ENCODE measurements at regions not wholly inside any gene's neighbourhood (a gene's known extent, or its start where the extent isn't known, plus 50 kb on each side); places are given as distances from the start of the nearest gene placed in this dataset.

DNA sequence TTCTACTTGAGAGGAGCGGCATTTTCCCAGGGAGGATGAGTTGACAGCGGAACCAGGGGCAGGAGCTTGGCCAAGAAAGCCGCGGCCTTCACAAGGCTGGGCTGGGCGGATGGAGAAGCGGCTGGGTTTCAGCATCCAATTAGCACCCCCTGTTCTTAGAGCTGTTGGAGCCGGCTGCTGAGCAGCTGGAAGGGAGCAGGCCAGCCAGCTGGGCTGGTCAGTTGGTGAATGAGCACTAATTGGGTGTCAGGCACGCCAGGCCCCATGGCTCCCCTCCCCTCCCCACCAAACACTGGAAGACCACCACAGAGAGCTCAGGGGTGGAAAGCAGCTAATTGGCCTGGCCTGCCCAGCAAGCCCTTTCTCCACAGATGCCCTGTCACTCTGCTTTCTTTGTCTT lies 245.6 kb downstream of the RRAGC start:
- TF ChIP-seq, protein P1, sequence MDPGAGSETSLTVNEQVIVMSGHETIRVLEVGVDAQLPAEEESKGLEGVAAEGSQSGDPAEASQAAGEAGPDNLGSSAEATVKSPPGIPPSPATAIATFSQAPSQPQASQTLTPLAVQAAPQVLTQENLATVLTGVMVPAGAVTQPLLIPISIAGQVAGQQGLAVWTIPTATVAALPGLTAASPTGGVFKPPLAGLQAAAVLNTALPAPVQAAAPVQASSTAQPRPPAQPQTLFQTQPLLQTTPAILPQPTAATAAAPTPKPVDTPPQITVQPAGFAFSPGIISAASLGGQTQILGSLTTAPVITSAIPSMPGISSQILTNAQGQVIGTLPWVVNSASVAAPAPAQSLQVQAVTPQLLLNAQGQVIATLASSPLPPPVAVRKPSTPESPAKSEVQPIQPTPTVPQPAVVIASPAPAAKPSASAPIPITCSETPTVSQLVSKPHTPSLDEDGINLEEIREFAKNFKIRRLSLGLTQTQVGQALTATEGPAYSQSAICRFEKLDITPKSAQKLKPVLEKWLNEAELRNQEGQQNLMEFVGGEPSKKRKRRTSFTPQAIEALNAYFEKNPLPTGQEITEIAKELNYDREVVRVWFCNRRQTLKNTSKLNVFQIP (CRISPR knock-in tag; IDR thresholded peaks at IDR 0.05; ENCODE audit: borderline replicate concordance, low read depth) = no peak
- TF ChIP-seq ZNF8 (CRISPR knock-in tag; IDR thresholded peaks at IDR 0.05) = no peak
- no peak for TF ChIP-seq GLIS3 (CRISPR knock-in tag; IDR thresholded peaks at IDR 0.05)
- TF ChIP-seq, protein P2, sequence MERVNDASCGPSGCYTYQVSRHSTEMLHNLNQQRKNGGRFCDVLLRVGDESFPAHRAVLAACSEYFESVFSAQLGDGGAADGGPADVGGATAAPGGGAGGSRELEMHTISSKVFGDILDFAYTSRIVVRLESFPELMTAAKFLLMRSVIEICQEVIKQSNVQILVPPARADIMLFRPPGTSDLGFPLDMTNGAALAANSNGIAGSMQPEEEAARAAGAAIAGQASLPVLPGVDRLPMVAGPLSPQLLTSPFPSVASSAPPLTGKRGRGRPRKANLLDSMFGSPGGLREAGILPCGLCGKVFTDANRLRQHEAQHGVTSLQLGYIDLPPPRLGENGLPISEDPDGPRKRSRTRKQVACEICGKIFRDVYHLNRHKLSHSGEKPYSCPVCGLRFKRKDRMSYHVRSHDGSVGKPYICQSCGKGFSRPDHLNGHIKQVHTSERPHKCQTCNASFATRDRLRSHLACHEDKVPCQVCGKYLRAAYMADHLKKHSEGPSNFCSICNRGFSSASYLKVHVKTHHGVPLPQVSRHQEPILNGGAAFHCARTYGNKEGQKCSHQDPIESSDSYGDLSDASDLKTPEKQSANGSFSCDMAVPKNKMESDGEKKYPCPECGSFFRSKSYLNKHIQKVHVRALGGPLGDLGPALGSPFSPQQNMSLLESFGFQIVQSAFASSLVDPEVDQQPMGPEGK (CRISPR knock-in tag; IDR thresholded peaks at IDR 0.05; ENCODE audit: borderline replicate concordance) = no peak
- TF ChIP-seq ZFP3 (CRISPR knock-in tag; IDR thresholded peaks at IDR 0.05) = no peak
- no peak for TF ChIP-seq ZFP30 (CRISPR knock-in tag; IDR thresholded peaks at IDR 0.05)
- TF ChIP-seq ISL1 (CRISPR knock-in tag; IDR thresholded peaks at IDR 0.05) = no peak
- TF ChIP-seq, protein P3, sequence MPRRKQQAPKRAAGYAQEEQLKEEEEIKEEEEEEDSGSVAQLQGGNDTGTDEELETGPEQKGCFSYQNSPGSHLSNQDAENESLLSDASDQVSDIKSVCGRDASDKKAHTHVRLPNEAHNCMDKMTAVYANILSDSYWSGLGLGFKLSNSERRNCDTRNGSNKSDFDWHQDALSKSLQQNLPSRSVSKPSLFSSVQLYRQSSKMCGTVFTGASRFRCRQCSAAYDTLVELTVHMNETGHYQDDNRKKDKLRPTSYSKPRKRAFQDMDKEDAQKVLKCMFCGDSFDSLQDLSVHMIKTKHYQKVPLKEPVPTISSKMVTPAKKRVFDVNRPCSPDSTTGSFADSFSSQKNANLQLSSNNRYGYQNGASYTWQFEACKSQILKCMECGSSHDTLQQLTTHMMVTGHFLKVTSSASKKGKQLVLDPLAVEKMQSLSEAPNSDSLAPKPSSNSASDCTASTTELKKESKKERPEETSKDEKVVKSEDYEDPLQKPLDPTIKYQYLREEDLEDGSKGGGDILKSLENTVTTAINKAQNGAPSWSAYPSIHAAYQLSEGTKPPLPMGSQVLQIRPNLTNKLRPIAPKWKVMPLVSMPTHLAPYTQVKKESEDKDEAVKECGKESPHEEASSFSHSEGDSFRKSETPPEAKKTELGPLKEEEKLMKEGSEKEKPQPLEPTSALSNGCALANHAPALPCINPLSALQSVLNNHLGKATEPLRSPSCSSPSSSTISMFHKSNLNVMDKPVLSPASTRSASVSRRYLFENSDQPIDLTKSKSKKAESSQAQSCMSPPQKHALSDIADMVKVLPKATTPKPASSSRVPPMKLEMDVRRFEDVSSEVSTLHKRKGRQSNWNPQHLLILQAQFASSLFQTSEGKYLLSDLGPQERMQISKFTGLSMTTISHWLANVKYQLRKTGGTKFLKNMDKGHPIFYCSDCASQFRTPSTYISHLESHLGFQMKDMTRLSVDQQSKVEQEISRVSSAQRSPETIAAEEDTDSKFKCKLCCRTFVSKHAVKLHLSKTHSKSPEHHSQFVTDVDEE (CRISPR knock-in tag; IDR thresholded peaks at IDR 0.05) = no peak
- no peak for TF ChIP-seq ZC3H10 (CRISPR knock-in tag; IDR thresholded peaks at IDR 0.05)
- TF ChIP-seq OSR1 (CRISPR knock-in tag; IDR thresholded peaks at IDR 0.05) = no peak
- no peak for TF ChIP-seq TCF4 (CRISPR knock-in tag; IDR thresholded peaks at IDR 0.05; ENCODE audit: borderline replicate concordance)
- TF ChIP-seq ARNTL (CRISPR knock-in tag; IDR thresholded peaks at IDR 0.05; ENCODE audit: borderline replicate concordance, low read depth) = no peak
- TF ChIP-seq BACH2 (CRISPR knock-in tag; IDR thresholded peaks at IDR 0.05; ENCODE audit: borderline replicate concordance) = no peak

Data from SK-N-SH treated with all-trans-retinoic acid at 6 μM for 48 hours (cell line).